IMR-90 (cell line): ENCODE measurements at regions not wholly inside any gene's neighbourhood (a gene's known extent, or its start where the extent isn't known, plus 50 kb on each side); places are given as distances from the start of the nearest gene placed in this dataset.

Experiments
- ATAC-seq: fragments of 200-7000 bp; cut with Tn5 transposase; 2 replicates; pipeline ENCODE4 v1.9.1; 2020; ENCODE audit warnings: low read depth, mild to moderate bottlenecking, moderate library complexity
- BruUV-seq: library from RNA; stranded (reverse); fragments of 400-500 nt; replicated peaks from 2 replicates; lab custom pipeline; 2021; lab: Mats Ljungman, UMichigan
- CTCF ChIA-PET: fragments of 300-600 bp; formaldehyde crosslinking; extraction: SDS; loops from one replicate; lab custom pipeline; 2021; ENCODE audit warnings: antibody characterized with exemption; lab: Yijun Ruan, JAX
- POLR2A ChIA-PET: fragments of 300-600 bp; sonication (Branson Sonifier 250); formaldehyde crosslinking; loops from one replicate; lab custom pipeline; 2022; ENCODE audit warnings: antibody characterized with exemption; ENCODE audit not compliant: unreplicated experiment; lab: Charles Lee
- DNase-seq: peaks from one replicate; pipeline ENCODE4 v3.0.0; 2013
- H2AFZ ChIP-seq: replicated peaks from 2 replicates; pipeline ENCODE3; 2013; ENCODE audit warnings: low read length, mild to moderate bottlenecking; ENCODE audit not compliant: poor library complexity
- H2AK5ac ChIP-seq: 2 replicates; pipeline ENCODE4 v1.6.1; 2013; ENCODE audit warnings: low read depth, low read length, inconsistent platforms
- H2AK9ac ChIP-seq: replicated peaks from 2 replicates; pipeline ENCODE3; 2013; ENCODE audit warnings: mild to moderate bottlenecking, low read depth, low read length, moderate library complexity; ENCODE audit not compliant: poor library complexity
- H2BK120ac ChIP-seq: 2 replicates; pipeline ENCODE4 v1.6.1; 2013; ENCODE audit warnings: low read depth, low read length, inconsistent platforms
- H2BK15ac ChIP-seq: 3 replicates; pipeline ENCODE4 v1.6.1; 2013; ENCODE audit warnings: low read depth, low read length, inconsistent platforms
- H2BK20ac ChIP-seq: 2 replicates; pipeline ENCODE4 v1.6.1; 2013; ENCODE audit warnings: low read depth, mild to moderate bottlenecking, inconsistent platforms, low read length, moderate library complexity
- H2BK5ac ChIP-seq: 2 replicates; pipeline ENCODE4 v1.6.1; 2013; ENCODE audit warnings: mild to moderate bottlenecking, low read depth, low read length, inconsistent platforms; ENCODE audit not compliant: poor library complexity, severe bottlenecking
- H3K14ac ChIP-seq: replicated peaks from 2 replicates; pipeline ENCODE4 v1.6.1; 2013; ENCODE audit warnings: low read depth, low read length, inconsistent platforms
- H3K18ac ChIP-seq: 2 replicates; pipeline ENCODE4 v1.6.1; 2013; ENCODE audit warnings: low read depth, low read length, control low read depth
- H3K23ac ChIP-seq: 2 replicates; pipeline ENCODE4 v1.6.1; 2013; ENCODE audit warnings: low read depth, low read length, inconsistent platforms
- H3K27ac ChIP-seq: 2 replicates; pipeline ENCODE4 v1.5.1; 2013; ENCODE audit warnings: mild to moderate bottlenecking, control low read depth, low read length; ENCODE audit not compliant: insufficient read depth
- H3K27me3 ChIP-seq: 2 replicates; pipeline ENCODE4 v1.6.1; 2013; ENCODE audit warnings: low read length; ENCODE audit not compliant: control insufficient read depth, insufficient read depth
- H3K36me3 ChIP-seq: 2 replicates; pipeline ENCODE4 v1.6.1; 2013; ENCODE audit warnings: low read length, mixed read lengths; ENCODE audit not compliant: control insufficient read depth, insufficient read depth
- H3K4ac ChIP-seq: 2 replicates; pipeline ENCODE4 v1.6.1; 2013; ENCODE audit warnings: low read depth, low read length, inconsistent platforms
- H3K4me1 ChIP-seq: 2 replicates; pipeline ENCODE4 v1.6.1; 2013; ENCODE audit warnings: low read length, mixed read lengths; ENCODE audit not compliant: control insufficient read depth, insufficient read depth
- H3K4me2 ChIP-seq: 2 replicates; pipeline ENCODE4 v1.6.1; 2013; ENCODE audit warnings: low read depth, mild to moderate bottlenecking, control low read depth, low read length, moderate library complexity
- H3K4me3 ChIP-seq: 2 replicates; pipeline ENCODE4 v1.5.1; 2013; ENCODE audit warnings: low read depth, mild to moderate bottlenecking, control low read depth, low read length, moderate library complexity; ENCODE audit not compliant: insufficient read depth
- H3K56ac ChIP-seq: 2 replicates; pipeline ENCODE4 v1.6.1; 2013; ENCODE audit warnings: low read length, inconsistent platforms; ENCODE audit not compliant: insufficient read depth; ENCODE audit errors: extremely low read depth
- H3K79me1 ChIP-seq, 2 experiments: 2 replicates each; pipeline ENCODE4 v1.6.1; 2013; ENCODE audit warnings: low read length in 2 of 2, inconsistent platforms in 1 of 2, low read depth in 1 of 2
- H3K9ac ChIP-seq: 2 replicates; pipeline ENCODE4 v1.6.1; 2013; ENCODE audit warnings: low read depth, low read length, control low read depth
- H3K9me1 ChIP-seq: 2 replicates; pipeline ENCODE4 v1.6.1; 2013; ENCODE audit warnings: low read length, inconsistent platforms; ENCODE audit not compliant: insufficient read depth
- H3K9me3 ChIP-seq: 2 replicates; pipeline ENCODE4 v1.6.1; 2013; ENCODE audit warnings: low read length; ENCODE audit not compliant: control insufficient read depth, insufficient read depth
- H4K20me1 ChIP-seq: 2 replicates; pipeline ENCODE4 v1.6.1; 2013; ENCODE audit warnings: low read length, inconsistent platforms; ENCODE audit not compliant: insufficient read depth
- H4K5ac ChIP-seq: 2 replicates; pipeline ENCODE4 v1.6.1; 2013; ENCODE audit warnings: mild to moderate bottlenecking, low read depth, low read length, control low read depth
- H4K8ac ChIP-seq, 2 experiments: 2 replicates each; pipeline ENCODE4 v1.6.1; 2013; ENCODE audit warnings: low read depth in 2 of 2, low read length in 2 of 2, control low read depth in 1 of 2, inconsistent platforms in 1 of 2
- H4K91ac ChIP-seq: 2 replicates; pipeline ENCODE4 v1.6.1; 2013; ENCODE audit warnings: low read depth, low read length, inconsistent platforms; ENCODE audit not compliant: insufficient read depth
- BHLHE40 ChIP-seq: fragments of 150-350 bp; IDR thresholded peaks from 2 replicates; pipeline ENCODE4 v1.6.1; 2016; ENCODE audit warnings: mild to moderate bottlenecking, low read depth, low read length
- CEBPB ChIP-seq: IDR thresholded peaks from 2 replicates; pipeline ENCODE4 v1.6.1; 2012; ENCODE audit warnings: low read depth, low read length, improper control_type of control experiment
- CHD1 ChIP-seq: IDR thresholded peaks from 2 replicates; pipeline ENCODE4 v1.6.1; 2012; ENCODE audit warnings: low read depth, low read length, improper control_type of control experiment
- CTCF ChIP-seq: conservative IDR thresholded peaks from 2 replicates; pipeline ENCODE4 v1.5.1; 2012; ENCODE audit warnings: mild to moderate bottlenecking, low read depth, low read length, improper control_type of control experiment
- ELK1 ChIP-seq: fragments of 150-350 bp; IDR thresholded peaks from 2 replicates; pipeline ENCODE4 v1.6.1; 2016; ENCODE audit warnings: low read depth, mild to moderate bottlenecking, low read length, moderate library complexity, borderline replicate concordance
- FOS ChIP-seq: fragments of 150-350 bp; IDR thresholded peaks from 2 replicates; pipeline ENCODE4 v1.6.1; 2016; ENCODE audit warnings: low read depth, low read length
- MAFK ChIP-seq: IDR thresholded peaks from 2 replicates; pipeline ENCODE4 v1.6.1; 2012; ENCODE audit warnings: low read depth, low read length, improper control_type of control experiment
- MAZ ChIP-seq: IDR thresholded peaks from 2 replicates; pipeline ENCODE4 v1.6.1; 2012; ENCODE audit warnings: low read depth, mild to moderate bottlenecking, low read length, improper control_type of control experiment, moderate library complexity, borderline replicate concordance
- MXI1 ChIP-seq: IDR thresholded peaks from 2 replicates; pipeline ENCODE4 v1.6.1; 2012; ENCODE audit warnings: low read depth, mild to moderate bottlenecking, low read length, moderate library complexity, borderline replicate concordance
- NFE2L2 ChIP-seq: fragments of 150-350 bp; IDR thresholded peaks from 2 replicates; pipeline ENCODE4 v1.6.1; 2016; ENCODE audit warnings: low read depth, mild to moderate bottlenecking, low read length
- POLR2A ChIP-seq: IDR thresholded peaks from 2 replicates; pipeline ENCODE4 v1.6.1; 2012; ENCODE audit warnings: mild to moderate bottlenecking, low read depth, low read length
- RAD21 ChIP-seq: IDR thresholded peaks from 2 replicates; pipeline ENCODE4 v1.6.1; 2012; ENCODE audit warnings: low read length, improper control_type of control experiment
- RCOR1 ChIP-seq: IDR thresholded peaks from 2 replicates; pipeline ENCODE4 v1.6.1; 2012; ENCODE audit warnings: mild to moderate bottlenecking, low read length, improper control_type of control experiment; ENCODE audit not compliant: insufficient replicate concordance
- RFX5 ChIP-seq: IDR thresholded peaks from 2 replicates; pipeline ENCODE4 v1.8.0; 2012; ENCODE audit warnings: low read depth, mild to moderate bottlenecking, low read length, moderate library complexity
- SMC3 ChIP-seq: fragments of 150-350 bp; IDR thresholded peaks from 2 replicates; pipeline ENCODE4 v1.6.1; 2016; ENCODE audit warnings: low read depth, mild to moderate bottlenecking, antibody characterized with exemption, low read length, moderate library complexity
- USF2 ChIP-seq: fragments of 150-350 bp; IDR thresholded peaks from 2 replicates; pipeline ENCODE4 v1.6.1; 2017; ENCODE audit warnings: mild to moderate bottlenecking, antibody characterized with exemption, low read length, low read depth
- WGBS, 2 experiments: methylation state at CpG; one replicate each; pipeline versions ENCODE4 v1.1.5 to v1.1.7; 2013; ENCODE audit warnings: missing lambda C conversion rate in 2 of 2; ENCODE audit not compliant: insufficient read length in 1 of 2; ENCODE audit errors: extremely low coverage in 2 of 2; 5-methylcytosine and 5-hydroxymethylcytosine counted together
- dilution Hi-C: fragments of 300-500 bp; cut with HindIII; formaldehyde crosslinking; loops from one replicate; pipeline ENCODE4 v1.14.3; 2018; ENCODE audit warnings: low sequenced_read_pairs; ENCODE audit not compliant: unreplicated experiment
- in situ Hi-C: fragments of 300-500 bp; cut with MboI; formaldehyde crosslinking; loops from 3 replicates; pipeline ENCODE4 v1.14.3; 2019; ENCODE audit warnings: low sequenced_read_pairs, inconsistent platforms, mixed read lengths
- intact Hi-C: fragments of 100-400 bp; cut with micrococcal nuclease; formaldehyde crosslinking; loops from 2 replicates; pipeline ENCODE4 v1.10.0; 2022

- Histone ChIP-seq H3K4me3 (no peak overlapping the region), H3K9ac (no peak overlapping the region), H3K4ac (no peak overlapping the region), H2BK20ac (no peak overlapping the region), H2AK5ac (no peak overlapping the region), H3K27ac (no peak overlapping the region), H3K23ac (no peak overlapping the region), H4K91ac (no peak overlapping the region), H4K8ac (no peak overlapping the region), H3K36me3 (no peaks in the 10 kb centered on the region), H2AFZ (no peak overlapping the region), H4K5ac (no peak overlapping the region), H3K18ac (no peak overlapping the region), H3K9me3 (no peaks in the 10 kb centered on the region), H3K27me3 (peaks cover 8% of the 10 kb centered on the region), H3K14ac (no peak overlapping the region), H3K79me1 (no peaks in the 10 kb centered on the region), H4K20me1 (no peaks in the 10 kb centered on the region), H2BK5ac (no peak overlapping the region), H2BK15ac (no peak overlapping the region), H3K9me1 (no peaks in the 10 kb centered on the region), H3K4me2 (no peak overlapping the region), H2BK120ac (no peak overlapping the region), H3K56ac (no peak overlapping the region), H2AK9ac (no peak overlapping the region), H3K4me1 (no peaks in the 10 kb centered on the region)
- 72% methylated on average over 2 of the region's 3 CpGs; no CpG with 5 or more reads in 1 of the 2 experiments for WGBS, 2 experiments
- ChIA-PET CTCF (interaction anchor here (0.6 kb wide), 1 partner anchor 1815 kb away, joined by 3 read pairs; no protein-coding TSS in a partner anchor), POLR2A (no interaction called here)
- dilution Hi-C loops (no loop called here), intact Hi-C loops (no loop called here), in situ Hi-C loops (no loop called here)
- DNase-seq (no peak), ATAC-seq (no peak)
- no TSS peak for BruUV-seq
- TF ChIP-seq FOS, result no peak
- TF ChIP-seq NFE2L2, result no peak
- no peak for TF ChIP-seq RAD21
- no peak for TF ChIP-seq RFX5
- TF ChIP-seq CTCF, result no peak
- no peak for TF ChIP-seq USF2
- no peak for TF ChIP-seq MAZ
- TF ChIP-seq POLR2A, result no peak
- TF ChIP-seq SMC3, result no peak
- TF ChIP-seq CHD1, result no peak
- TF ChIP-seq CEBPB, result no peak
- no peak for TF ChIP-seq MAFK
- TF ChIP-seq RCOR1, result no peak
- TF ChIP-seq BHLHE40, result no peak
- TF ChIP-seq ELK1, result no peak
- TF ChIP-seq MXI1, result no peak
Measured at GRCh38 chr15:81807806-81808205, 238.0 kb downstream of the MEX3B start.
